GM18520 (cell line): ENCODE measurements at regions not wholly inside any gene's neighbourhood (a gene's known extent, or its start where the extent isn't known, plus 50 kb on each side); places are given as distances from the start of the nearest gene placed in this dataset.

Experiments
- ATAC-seq: cut with Tn5 transposase; IDR thresholded peaks from one replicate; pipeline ENCODE4 v1.9.1; 2021; ENCODE audit not compliant: unreplicated experiment

DNA sequence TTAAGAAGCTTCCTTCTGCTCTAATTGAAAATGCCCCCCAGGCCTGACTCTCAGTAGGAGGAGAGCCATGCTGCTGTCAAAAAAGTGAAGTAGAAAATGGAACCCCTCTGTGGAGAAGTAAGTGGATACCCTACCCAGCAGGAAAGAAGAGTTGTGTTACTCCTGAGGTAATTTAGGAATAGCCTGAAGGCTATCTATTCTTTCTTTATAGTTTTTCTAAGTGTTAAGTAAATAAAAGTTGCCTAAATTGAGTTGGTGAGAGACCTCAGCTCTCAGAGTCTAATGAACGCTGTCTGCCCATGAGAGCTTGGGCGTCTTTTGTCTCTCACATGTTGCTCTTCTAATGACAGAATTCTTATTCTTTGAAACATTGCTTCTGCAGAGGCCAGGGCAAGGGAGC lies 116.2 kb downstream of the NSUN3 start:
- ATAC-seq, result no peak

DNA sequence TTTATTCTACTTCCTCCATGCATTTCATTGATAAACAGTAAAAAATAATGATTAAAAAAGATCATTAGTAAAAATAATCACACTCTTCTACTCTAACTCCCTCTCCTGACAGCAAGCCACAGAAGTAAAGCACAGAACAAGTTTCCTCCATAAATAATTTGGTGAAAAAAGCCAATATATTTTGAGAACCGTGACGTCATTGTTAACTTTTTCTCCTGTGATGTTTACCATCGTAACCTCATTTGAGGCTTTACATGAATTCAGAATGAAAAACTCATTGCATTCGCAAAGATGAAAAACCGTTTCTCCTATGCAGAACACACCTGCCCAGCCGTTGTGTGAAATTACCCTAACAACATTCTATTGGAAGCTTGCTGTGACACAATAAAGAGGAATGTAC lies 120.7 kb downstream of the NSUN3 start:
- ATAC-seq, result no peak

DNA sequence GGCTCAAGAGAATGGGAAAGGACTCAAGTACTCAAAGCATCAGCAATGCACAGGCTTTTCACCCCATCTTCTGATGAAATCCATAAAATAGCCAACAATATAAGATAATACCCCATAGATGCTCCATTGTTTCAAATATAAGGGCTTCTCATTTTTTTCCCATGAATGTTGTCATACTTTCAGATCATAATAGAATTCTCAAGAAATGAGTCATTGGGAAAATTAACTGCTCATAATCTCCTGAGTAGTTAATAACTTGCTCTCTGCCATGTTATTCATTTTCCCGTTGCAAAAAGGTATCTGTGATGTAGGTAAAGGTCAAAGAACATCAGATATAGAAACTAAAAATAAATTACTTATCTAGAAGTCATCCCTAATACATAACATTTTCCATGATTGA lies 121.9 kb downstream of the NSUN3 start:
- ATAC-seq, result no peak

DNA sequence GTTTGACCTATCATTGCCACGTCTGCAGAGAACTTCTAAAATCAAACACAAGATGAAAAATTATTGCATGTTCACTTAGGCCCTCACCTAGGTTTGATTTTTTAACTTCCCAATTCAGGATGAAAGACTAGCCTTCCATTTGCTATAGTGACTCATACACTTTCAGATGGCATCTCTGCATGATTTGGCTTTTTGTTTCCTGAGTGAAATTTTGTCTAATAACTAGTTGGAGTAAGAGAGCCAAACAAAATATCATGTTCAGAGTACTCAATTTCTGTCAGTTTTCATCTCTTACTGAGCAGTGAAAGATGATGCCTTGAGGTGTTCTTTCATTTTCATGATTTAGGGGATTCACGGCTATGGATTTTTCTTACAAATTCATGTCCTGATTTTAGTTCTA lies 122.9 kb downstream of the NSUN3 start:
- ATAC-seq, result no peak

DNA sequence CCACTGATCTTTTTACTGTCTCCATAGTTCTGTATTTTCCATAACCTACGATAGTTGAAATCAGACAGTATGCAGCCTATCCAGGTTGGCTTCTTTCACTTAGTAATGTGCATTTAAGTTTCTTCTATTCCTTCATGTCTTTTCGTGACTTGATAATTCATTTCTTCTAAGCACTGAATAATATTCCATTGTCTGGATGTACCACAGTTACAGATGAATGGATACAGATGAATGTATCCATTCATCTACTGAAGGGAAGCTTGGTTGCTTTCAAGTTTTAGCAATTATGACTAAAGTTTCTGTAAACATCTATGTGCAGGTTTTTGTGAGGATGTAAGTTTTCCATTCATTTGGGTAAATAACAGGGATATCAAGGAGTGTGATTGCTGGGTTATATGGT lies 124.8 kb downstream of the NSUN3 start:
- no peak for ATAC-seq

DNA sequence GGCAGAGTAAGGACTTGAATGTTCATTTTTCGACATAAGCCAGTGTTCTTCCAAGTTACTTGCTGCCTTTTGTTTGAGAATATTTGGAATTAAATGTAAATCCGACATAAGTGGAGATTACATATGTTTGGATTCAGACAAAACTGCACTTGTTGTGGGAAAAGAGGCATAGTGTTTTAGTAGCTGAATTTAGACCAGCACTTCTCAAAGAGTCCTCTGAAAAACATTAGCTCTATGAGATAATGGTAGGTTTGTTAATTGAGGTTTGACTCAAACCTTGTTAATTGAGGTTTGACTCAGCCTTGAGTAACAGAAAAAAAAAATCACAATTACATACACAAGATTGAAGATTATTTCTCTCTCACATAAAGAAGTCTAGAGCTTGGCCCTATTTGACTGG lies 132.5 kb downstream of the NSUN3 start:
- ATAC-seq, result no peak

DNA sequence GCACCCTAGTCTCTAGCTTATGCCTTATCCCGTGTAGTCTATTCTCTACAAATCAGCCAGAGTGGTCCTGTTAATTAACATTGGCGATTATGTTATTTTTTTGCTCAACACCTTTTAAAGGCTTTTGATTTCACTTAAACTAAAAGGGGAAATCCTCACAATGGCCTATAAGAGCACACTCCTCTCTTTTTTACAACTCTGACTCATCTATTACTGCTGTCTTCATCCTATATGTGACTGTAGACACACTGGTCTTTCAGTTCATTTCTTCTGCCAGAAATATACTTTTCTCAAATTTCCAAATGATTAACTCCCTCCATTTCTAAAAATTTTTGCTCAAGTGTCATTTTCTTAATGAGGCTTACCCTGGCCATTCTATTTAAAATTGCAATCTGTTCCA lies 143.4 kb downstream of the NSUN3 start:
- no peak for ATAC-seq

DNA sequence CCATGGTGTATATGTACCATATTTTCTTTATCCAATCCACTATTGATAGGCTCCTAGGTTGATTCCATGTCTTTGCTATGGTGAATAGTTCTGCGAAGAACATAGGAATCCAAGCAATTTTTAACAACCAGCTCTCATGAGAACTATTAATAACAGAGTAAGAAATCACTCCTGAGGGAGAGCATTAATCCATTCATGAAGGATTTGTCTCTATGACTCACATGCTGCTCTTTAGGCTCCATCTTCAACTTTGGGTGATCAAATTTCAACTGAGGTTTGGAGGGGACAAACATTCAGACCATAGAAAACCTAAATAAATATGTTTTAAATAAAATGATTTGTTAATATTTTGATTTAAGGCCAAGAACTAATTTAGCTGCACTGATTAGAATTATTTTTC lies 147.4 kb downstream of the NSUN3 start:
- no peak for ATAC-seq

DNA sequence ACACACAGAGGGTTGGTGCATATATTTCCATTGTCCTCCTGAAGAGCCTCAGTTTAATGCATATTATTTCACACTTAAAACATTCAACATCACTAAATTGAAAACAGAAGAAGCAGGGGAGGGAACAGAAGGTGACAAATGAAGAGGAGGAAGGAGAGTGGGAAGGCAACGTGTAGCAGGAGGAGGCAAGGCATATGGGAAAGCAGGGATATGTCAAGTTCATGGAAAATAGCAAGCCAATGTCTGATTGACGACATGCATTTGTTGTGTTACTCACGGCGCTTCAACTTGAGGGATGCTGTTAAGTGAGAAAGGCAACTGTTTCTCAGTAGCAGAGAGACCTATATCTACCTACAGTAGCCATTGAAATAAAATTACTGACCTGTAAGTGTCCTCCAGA lies 154.5 kb downstream of the NSUN3 start:
- ATAC-seq, result no peak

DNA sequence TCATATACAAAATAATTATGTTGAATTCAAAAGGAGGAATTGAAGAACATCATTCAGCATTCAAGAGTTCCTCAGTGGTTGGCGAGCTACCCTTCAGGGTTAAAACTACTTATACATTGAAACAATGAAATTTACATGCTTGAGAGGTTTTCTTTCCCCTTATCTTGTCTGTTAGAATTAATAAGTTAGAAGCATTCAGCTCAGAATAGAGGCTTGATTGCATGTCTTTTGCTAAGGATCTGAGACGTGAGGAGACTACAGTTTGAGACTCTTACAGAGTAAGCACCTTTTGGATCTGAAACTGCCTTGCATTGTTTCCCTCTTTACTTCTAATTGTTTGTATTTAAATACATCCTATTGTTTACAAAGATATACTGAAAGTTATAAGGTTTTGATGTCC lies 157.6 kb downstream of the NSUN3 start:
- no peak for ATAC-seq

DNA sequence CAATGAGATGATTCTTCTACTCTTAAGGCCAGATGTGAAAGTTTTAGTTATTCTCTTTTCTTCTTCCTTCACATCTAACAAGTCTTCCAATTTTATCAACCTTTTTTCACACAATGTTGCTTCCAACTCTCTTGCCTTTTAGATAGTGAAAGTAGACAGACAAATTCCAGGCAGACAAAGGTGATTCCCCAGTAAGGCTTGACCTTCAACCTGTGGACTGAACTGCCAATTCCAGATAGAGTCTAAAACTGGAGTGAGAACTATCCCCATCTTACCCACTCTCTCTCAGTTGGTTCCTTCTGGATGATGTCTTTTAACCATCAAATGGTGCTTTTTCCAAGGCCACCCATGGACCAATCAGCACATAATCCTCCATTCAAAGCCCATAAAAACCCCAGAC lies 159.0 kb downstream of the NSUN3 start:
- ATAC-seq, result no peak

DNA sequence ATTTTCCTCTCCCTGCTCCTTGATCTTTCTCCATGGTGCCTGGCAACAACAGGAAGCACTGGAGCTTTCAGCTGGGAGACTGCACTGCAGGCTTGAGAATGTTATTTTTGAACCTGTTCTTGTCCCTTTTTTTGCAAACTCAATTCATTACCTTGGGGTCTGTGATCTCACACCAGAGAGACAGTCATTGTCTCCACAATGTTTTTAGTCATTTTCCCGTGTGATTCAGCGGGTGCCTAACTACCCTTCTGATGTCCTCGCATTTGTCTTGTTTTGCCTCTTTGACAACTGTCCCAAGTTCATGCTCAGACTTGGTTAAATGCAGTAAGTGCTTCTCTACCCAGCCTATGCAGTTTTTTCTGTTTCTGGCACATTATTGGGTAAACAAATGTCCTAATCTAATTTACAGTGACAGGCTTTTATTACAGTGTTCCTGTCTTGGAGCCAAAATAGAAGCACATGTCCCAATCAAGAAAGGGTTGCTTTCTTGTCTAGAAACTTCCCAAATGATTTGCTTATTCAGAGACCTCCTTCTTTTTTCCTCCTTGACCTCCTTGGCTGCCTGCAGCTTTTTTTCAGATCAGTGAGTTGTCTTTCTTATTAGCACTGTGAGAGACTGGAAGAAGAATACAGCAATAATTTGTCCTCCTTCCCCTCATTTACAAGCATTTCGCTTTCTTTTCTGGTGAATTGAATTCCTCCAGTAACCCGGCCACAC lies 162.4 kb downstream of the NSUN3 start:
- no peak for ATAC-seq

DNA sequence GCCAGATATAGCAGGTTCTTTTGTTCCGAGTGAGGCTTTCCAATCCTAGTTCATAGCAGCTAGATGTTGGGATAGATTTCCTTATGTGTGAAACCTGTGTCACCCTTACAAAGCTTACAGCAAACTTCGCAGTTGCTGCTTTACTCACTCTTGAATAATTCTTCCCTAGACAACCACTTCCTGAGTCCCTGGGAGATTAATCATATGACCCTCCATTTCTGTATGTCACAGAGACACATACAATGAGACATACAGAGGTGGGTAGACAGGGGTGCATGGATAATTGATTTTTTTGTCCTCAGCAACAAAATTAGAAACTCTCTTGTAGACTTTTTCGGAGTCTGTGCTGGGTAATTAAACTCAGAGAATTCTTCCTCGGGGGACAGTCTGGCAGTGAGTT lies 163.2 kb downstream of the NSUN3 start:
- ATAC-seq, result no peak

DNA sequence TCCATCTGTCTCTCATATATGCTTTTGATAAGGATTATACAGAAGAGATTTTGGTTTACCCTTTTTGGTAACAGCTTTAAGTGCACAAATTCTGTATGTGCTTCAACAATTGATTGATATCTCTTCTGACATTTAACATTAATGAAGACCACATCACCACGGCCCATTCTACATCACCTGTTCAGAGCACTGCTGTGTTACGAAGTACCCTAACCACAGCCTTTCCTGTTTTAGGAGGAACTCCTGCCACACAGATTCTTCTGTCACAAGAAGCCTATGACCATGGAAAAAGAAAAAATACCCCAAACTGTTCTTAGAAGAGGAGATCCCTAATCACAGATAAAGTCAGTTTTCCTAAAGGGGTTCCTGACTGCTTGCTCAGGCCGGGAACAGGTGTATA lies 170.1 kb downstream of the NSUN3 start:
- ATAC-seq, result no peak

DNA sequence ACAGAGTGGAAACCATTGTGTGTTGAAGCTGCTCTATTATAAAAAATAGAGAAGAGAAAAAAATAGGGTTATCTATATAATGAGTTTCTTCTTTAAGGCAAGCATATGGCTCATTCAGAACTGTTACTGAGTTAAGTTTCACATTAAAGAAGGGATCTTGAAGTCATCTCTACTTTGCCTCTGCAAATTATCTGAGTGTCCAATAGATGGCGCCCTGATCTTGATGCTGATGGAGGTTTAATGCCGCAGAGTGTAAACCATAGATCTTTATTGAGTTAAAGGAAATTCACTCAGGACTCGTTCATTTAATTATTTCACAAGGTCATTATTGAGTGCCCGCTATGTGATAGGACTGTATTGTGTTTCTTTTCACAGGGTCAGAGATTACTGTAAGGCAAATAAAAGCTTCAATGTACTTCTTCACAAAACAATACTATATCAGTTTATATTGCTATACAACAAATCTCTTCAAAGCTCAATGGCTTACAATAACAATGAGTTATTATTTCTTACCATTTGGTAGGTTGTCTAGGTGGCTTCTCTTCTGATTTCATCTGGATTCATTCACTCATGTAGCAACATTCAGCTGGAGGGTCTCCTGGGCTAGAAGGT lies 171.4 kb downstream of the NSUN3 start:
- ATAC-seq, result no peak

DNA sequence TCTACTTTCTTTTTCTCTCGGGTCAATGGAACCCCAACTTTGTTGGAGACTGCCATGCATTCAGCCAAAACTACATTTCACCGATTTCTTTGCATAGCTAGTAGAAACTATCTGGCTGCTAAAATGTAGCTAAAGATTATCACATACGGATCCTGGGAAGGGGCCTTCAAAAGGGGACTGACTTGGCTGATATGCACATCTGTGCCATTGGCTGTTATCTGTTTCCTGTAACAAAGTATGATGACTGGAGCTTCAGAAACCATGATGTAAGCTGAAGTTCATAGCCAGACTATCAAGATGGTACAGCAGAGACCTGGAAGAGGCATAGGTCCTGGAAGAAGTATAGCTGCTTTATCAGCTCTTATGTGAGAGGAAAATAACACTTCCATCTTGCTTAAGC lies 179.1 kb downstream of the NSUN3 start:
- no peak for ATAC-seq

DNA sequence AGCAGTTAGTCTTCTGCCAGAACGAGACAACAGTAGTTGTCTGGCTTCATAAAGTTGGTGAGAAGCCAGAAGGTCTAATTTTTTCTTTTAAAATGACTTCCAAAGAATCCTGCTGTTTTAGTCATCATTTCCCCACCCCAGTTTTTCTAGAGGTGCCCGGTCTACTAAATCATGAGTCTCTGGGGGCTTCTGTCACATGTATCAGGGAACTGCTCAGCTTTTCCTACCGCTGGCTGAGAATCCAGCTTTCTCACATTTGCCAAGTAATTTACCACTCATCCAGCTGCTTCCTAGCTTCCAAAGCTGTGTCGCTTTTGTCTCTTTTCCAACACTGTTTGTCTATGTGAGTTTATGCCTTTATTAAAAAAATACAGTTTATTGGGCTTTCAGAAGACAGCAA lies 183.3 kb downstream of the NSUN3 start:
- ATAC-seq, result no peak

DNA sequence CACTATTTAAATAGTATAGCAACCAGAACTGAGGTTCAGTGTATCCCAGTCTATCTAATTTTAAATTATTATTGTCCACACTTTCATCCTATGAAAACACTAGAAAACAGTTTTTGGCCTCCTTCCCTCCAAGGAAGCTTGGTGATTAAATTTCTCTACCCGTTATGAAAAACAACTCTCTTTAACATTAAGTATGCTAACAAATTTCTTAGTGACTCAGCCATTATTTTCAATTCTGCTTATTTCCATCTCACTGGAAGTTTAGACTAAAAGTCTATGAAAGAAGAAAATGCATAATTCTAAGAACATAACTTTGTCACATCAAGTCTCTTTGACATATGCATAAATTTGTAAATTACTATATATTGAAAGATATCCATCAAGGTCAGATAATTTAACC lies 185.2 kb downstream of the NSUN3 start:
- no peak for ATAC-seq

DNA sequence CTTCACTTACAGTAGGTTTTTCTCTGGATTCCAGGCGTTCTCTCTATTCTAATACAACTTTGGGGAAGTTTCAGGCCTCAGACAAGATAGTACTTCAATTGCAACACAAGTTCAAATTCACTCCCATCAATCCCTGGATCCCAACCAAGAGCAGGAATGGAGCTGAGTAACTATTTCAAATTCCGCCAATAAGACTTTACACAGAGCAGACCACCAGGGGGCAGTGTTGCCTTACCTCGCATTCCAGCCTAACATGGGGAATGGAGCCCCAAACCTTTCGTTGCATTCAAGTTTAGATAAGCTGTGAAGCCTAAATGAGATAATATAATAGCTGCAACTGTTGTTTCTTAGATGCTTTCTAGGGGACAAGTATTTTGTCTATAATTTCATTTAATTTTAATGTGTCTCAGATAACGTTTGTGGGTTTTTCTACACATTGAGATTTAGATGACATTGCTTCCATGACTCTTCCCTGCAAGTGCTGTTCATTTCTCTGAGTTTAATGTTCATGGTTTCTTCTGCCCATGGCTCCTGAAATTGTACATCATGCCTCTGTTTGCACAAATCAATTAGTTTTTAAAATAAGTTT lies 186.7 kb downstream of the NSUN3 start:
- ATAC-seq, result peak; percentile 56

DNA sequence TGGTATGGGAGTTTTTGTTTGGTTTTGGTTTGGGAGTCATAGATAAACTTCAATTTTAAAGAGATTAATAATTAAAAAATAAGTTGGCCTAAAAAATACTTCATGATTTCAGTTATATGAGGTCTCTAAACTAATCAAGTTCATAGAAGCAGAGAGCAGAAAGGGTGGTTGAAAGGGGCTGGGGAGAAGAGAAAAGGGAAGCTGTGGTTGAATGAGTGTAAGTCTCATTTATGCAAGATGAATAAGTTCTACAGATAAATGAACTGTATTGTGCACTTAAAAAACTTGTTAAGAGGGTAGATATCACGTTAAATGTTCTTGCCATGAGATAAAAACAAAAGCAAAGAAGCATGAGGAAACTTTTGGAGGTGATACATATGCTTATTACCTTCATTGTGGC lies 188.7 kb downstream of the NSUN3 start:
- ATAC-seq, result no peak

DNA sequence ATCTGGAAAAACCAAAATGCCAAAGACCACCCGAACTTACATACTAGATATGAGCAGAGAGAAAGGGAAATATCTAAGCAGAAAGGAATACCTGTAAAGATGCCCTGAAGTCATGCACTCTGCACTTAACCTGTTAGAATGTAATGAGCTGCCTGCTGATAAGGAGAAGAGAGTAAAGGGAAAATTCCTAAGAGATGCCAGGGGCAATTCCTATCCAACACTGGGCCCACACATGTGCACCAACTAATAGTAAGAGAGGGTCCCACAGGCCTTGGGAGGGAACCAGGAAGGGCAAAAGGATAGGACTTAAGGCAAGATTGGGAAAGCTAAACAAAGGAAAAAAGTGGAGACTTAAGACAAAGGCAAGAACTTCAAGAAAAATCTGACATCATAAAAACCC lies 189.5 kb downstream of the NSUN3 start:
- no peak for ATAC-seq

DNA sequence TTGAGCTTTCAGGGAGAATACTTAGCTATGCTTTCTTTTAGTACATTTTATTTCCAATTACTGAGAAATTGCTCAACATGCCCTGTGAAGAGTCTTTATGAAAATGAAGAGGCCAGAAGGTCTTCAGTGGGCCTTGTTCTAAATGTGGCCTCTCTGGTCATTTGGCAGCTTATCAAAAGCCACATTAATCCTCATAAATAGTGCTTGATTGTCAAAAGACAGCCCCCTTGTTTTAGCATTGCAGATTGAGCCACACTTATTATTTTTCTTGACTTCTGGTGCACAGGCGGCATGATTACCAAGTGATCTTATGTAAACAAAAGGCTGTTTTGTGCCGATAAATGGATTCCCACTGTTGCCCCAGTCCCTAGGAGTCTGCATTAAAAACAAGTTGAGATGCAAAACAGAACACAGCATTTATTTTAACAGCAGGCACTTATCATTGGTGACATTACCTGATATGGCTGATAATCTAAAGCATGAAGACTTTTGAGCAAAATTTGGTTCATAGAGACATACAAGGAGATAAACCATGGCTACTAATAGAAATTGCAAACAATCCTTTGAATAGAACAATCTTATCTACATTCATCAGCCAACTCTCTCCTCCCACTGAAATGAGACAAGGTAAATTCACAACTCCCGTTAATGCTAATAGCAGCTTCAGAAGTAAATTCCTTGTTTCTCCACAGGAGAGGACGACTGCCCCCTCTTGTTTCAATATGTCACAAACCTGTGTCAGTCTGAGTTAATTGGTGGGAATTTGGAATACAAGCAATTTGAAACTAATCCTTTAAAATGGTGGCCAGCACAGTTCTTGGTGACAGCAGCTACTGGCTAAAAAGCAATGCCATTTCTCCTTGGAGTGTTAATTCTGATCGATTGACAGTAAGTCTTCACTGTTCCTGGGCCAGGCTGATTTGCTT lies 194.3 kb downstream of the NSUN3 start:
- ATAC-seq, result no peak
